ENCODE measurements at regions not wholly inside any gene's neighbourhood (a gene's known extent, or its start where the extent isn't known, plus 50 kb on each side); places are given as distances from the start of the nearest gene placed in this dataset.

- DNase-seq, result no peak
Measured at GRCh38 chr9:134987906-134988700, 70.4 kb upstream of the FCN1 start.

- no peak for DNase-seq
Measured at GRCh38 chr9:134988706-134989105, 71.0 kb upstream of the FCN1 start.

- DNase-seq, result no peak
Measured at GRCh38 chr9:134989206-134990065, 71.7 kb upstream of the FCN1 start.

GRCh38 chr9:134991808-134992754, 74.4 kb upstream of the FCN1 start:
- DNase-seq, result no peak

GRCh38 chr9:134992755-134993124, 75.0 kb upstream of the FCN1 start:
- DNase-seq, result no peak

- DNase-seq, result no peak
Measured at GRCh38 chr9:134993416-134993815, 75.7 kb upstream of the FCN1 start.

GRCh38 chr9:134993996-134994720, 76.4 kb upstream of the FCN1 start:
- DNase-seq, result no peak

GRCh38 chr9:134994926-134995791, 77.4 kb upstream of the FCN1 start:
- no peak for DNase-seq

GRCh38 chr9:134995792-134996120, 78.0 kb upstream of the FCN1 start:
- DNase-seq, result no peak

GRCh38 chr9:134996591-134997530, 79.1 kb upstream of the FCN1 start:
- no peak for DNase-seq

GRCh38 chr9:135000647-135001245, 83.0 kb upstream of the FCN1 start:
- DNase-seq, result no peak

GRCh38 chr9:135001526-135001925, 83.8 kb upstream of the FCN1 start:
- no peak for DNase-seq

- no peak for DNase-seq
Measured at GRCh38 chr9:135002336-135002735, 84.6 kb upstream of the FCN1 start.

GRCh38 chr9:135002802-135003201, 84.7 kb upstream of the OLFM1 start:
- DNase-seq, result no peak

GRCh38 chr9:135004772-135005171, 82.7 kb upstream of the OLFM1 start:
- no peak for DNase-seq

GRCh38 chr9:135006911-135007570, 80.4 kb upstream of the OLFM1 start:
- no peak for DNase-seq

- no peak for DNase-seq
Measured at GRCh38 chr9:135007601-135008000, 79.9 kb upstream of the OLFM1 start.

- DNase-seq, result no peak
Measured at GRCh38 chr9:135008416-135008815, 79.1 kb upstream of the OLFM1 start.

- DNase-seq, result no peak
Measured at GRCh38 chr9:135009051-135009560, 78.4 kb upstream of the OLFM1 start.
